Gastroesophageal sphincter (tissue), 3 donors: ENCODE measurements at regions not wholly inside any gene's neighbourhood (a gene's known extent, or its start where the extent isn't known, plus 50 kb on each side); places are given as distances from the start of the nearest gene placed in this dataset.

Experiments
- EP300 ChIP-seq: sonication (generic); formaldehyde crosslinking; IDR thresholded peaks from one replicate; pipeline ENCODE4 v1.6.1; 2017; ENCODE audit warnings: antibody characterized with exemption, mild to moderate bottlenecking
- POLR2A ChIP-seq, 2 donors: fragments of 450-650 bp; IDR thresholded peaks; one replicate each; pipeline ENCODE4 v1.6.1; 2017; ENCODE audit warnings: antibody characterized with exemption in 2 of 2, mild to moderate bottlenecking in 2 of 2, moderate library complexity in 1 of 2
- POLR2AphosphoS5 ChIP-seq: sonication (generic); formaldehyde crosslinking; IDR thresholded peaks from one replicate; pipeline ENCODE4 v1.6.1; 2017; ENCODE audit warnings: antibody characterized with exemption
- TF ChIP-seq, protein P1 (sequence below), 4 experiments: fragments of 200-600 bp in 2 of 4; fragments of 450-650 bp in 2 of 4; sonication (generic) in 1 of 4; IDR thresholded peaks; one replicate each; pipeline ENCODE4 v1.5.1; 2017 to 2019; ENCODE audit warnings: antibody characterized with exemption in 4 of 4, mild to moderate bottlenecking in 2 of 4, moderate library complexity in 2 of 4

DNA sequence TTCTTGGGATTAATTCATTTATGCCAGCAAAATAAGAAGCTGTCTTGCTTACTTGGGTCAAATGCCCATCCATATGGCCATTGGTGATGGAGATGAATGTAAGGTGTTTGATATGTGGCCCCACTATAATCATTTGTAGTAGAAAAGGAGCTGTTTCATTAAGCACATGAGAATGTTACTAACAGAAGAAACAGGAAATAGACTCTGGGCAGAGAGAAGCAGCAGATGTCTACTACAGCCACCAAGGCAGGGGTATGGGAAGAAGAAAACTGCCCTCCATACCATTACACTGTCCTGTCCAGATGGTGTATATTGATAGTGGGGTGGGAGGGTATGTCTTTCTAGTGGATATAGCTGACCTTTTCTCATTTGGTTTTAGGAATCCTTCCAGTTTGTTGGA, 386.6 kb upstream of the CLINT1 start:
- TF ChIP-seq, protein P1, sequence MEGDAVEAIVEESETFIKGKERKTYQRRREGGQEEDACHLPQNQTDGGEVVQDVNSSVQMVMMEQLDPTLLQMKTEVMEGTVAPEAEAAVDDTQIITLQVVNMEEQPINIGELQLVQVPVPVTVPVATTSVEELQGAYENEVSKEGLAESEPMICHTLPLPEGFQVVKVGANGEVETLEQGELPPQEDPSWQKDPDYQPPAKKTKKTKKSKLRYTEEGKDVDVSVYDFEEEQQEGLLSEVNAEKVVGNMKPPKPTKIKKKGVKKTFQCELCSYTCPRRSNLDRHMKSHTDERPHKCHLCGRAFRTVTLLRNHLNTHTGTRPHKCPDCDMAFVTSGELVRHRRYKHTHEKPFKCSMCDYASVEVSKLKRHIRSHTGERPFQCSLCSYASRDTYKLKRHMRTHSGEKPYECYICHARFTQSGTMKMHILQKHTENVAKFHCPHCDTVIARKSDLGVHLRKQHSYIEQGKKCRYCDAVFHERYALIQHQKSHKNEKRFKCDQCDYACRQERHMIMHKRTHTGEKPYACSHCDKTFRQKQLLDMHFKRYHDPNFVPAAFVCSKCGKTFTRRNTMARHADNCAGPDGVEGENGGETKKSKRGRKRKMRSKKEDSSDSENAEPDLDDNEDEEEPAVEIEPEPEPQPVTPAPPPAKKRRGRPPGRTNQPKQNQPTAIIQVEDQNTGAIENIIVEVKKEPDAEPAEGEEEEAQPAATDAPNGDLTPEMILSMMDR (IDR thresholded peaks at IDR 0.05) = no peak
- TF ChIP-seq POLR2A (IDR thresholded peaks at IDR 0.05) (no peak), POLR2AphosphoS5 (no peak), EP300 (no peak)
